MCF 10A (cell line): ENCODE measurements at regions not wholly inside any gene's neighbourhood (a gene's known extent, or its start where the extent isn't known, plus 50 kb on each side); places are given as distances from the start of the nearest gene placed in this dataset.

Experiments
- BruUV-seq: library from RNA; stranded (reverse); fragments of 400-500 nt; replicated peaks from 2 replicates; lab custom pipeline; 2021; lab: Mats Ljungman, UMichigan
- CTCF ChIA-PET: fragments of 300-600 bp; sonication (Branson Sonifier 250); formaldehyde crosslinking; extraction: SDS; loops from one replicate; lab custom pipeline; 2021; ENCODE audit warnings: antibody characterized with exemption, inconsistent platforms; lab: Yijun Ruan, JAX
- POLR2A ChIA-PET: fragments of 300-600, 350-650 bp; sonication (Branson Sonifier 250); formaldehyde crosslinking; extraction: SDS; loops from one replicate; lab custom pipeline; 2020; ENCODE audit warnings: antibody characterized with exemption, inconsistent platforms; lab: Yijun Ruan, JAX
- DNase-seq: peaks from one replicate; pipeline ENCODE4 v3.0.0-alpha.2; 2018; ENCODE audit not compliant: unreplicated experiment
- H3K27ac Mint-ChIP-seq: one replicate; pipeline ENCODE4 v1.8.0; 2022; ENCODE audit warnings: mild to moderate bottlenecking, low read depth, mixed read lengths; ENCODE audit not compliant: unreplicated experiment
- H3K27me3 Mint-ChIP-seq: one replicate; pipeline ENCODE4 v1.8.0; 2022; ENCODE audit warnings: mixed read lengths; ENCODE audit not compliant: insufficient read depth, unreplicated experiment
- H3K36me3 Mint-ChIP-seq: one replicate; pipeline ENCODE4 v1.8.0; 2022; ENCODE audit warnings: mild to moderate bottlenecking, moderate library complexity, mixed read lengths; ENCODE audit not compliant: insufficient read depth, unreplicated experiment
- H3K4me1 Mint-ChIP-seq: one replicate; pipeline ENCODE4 v1.8.0; 2022; ENCODE audit warnings: mixed read lengths; ENCODE audit not compliant: insufficient read depth, unreplicated experiment
- H3K4me3 Mint-ChIP-seq: one replicate; pipeline ENCODE4 v1.8.0; 2022; ENCODE audit warnings: mild to moderate bottlenecking, moderate library complexity, mixed read lengths; ENCODE audit not compliant: unreplicated experiment
- H3K9me3 Mint-ChIP-seq: one replicate; pipeline ENCODE4 v1.8.0; 2022; ENCODE audit warnings: mixed read lengths; ENCODE audit not compliant: unreplicated experiment
- intact Hi-C: fragments of 100-400 bp; cut with micrococcal nuclease; formaldehyde crosslinking; loops from 2 replicates; pipeline ENCODE4 v1.14.1; 2022
- TF ChIP-seq, protein P1 (sequence below): fragments of 200-600 bp; IDR thresholded peaks from one replicate; pipeline ENCODE4 v1.8.0; 2022; ENCODE audit warnings: antibody characterized with exemption, mild to moderate bottlenecking; ENCODE audit not compliant: unreplicated experiment

DNA sequence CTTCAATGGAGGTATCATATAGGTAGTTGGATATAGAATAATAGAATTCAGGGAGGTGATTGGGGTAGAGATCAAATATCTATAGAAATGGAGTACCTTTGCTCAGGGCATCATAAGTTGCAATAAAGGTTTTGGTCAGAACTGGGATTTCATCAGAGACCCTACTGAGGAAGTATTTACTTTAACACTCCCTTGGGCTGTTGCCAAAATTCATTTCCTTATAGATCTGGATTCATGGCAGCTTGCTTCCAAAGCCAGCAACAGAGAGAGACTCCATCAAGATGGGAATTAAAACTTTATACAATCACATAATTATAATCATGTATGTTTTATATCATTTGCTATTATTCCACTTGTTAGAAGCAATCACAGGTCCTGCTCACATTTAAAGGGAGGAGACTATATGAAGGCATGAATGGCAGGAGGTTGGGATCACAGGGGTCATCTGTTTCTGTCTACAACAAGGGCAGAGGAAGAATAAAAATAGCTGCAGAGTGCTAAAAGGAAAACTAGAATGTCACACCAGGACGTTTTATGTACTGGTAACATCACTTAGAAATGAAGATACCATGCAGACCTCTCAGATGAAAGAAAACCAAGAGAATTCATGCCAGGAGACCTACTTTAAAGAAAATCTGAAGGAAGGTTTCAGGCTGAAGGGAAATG is 902.1 kb upstream of the LCORL start:
- H3K36me3 Mint-ChIP-seq = no peaks in the 10 kb centered on the region
- ChIA-PET POLR2A (no interaction called here), CTCF (no interaction called here)
- no peaks in the 10 kb centered on the region for H3K27me3 Mint-ChIP-seq
- no peak overlapping the region for H3K4me3 Mint-ChIP-seq
- TF ChIP-seq, protein P1, sequence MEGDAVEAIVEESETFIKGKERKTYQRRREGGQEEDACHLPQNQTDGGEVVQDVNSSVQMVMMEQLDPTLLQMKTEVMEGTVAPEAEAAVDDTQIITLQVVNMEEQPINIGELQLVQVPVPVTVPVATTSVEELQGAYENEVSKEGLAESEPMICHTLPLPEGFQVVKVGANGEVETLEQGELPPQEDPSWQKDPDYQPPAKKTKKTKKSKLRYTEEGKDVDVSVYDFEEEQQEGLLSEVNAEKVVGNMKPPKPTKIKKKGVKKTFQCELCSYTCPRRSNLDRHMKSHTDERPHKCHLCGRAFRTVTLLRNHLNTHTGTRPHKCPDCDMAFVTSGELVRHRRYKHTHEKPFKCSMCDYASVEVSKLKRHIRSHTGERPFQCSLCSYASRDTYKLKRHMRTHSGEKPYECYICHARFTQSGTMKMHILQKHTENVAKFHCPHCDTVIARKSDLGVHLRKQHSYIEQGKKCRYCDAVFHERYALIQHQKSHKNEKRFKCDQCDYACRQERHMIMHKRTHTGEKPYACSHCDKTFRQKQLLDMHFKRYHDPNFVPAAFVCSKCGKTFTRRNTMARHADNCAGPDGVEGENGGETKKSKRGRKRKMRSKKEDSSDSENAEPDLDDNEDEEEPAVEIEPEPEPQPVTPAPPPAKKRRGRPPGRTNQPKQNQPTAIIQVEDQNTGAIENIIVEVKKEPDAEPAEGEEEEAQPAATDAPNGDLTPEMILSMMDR = no peak
- intact Hi-C loops = no loop called here
- H3K9me3 Mint-ChIP-seq = no peaks in the 10 kb centered on the region
- H3K4me1 Mint-ChIP-seq = peaks cover 7% of the 10 kb centered on the region
- no TSS peak for BruUV-seq
- peak; percentile 16 for DNase-seq
- no peak overlapping the region for H3K27ac Mint-ChIP-seq

DNA sequence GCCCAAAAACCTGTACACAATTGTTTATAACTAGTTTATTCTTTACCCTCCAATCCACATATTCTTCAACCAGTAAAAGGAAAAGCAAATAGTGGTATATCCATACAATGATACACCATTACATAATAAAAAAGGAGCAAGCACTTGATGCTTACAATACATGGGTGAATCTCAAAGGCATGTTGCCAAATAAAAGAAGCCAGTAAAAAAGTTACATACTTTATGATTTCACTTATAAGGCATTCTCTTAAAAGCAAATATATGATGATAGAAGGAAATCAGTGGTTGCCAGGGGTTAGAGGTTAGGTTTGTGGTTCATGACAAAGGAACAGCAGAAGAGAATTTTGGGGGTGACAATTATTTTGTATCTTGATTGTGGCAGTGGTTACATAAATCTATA is 896.1 kb upstream of the LCORL start:
- Mint-ChIP-seq H3K4me3 (no peak overlapping the region), H3K4me1 (peaks cover 13% of the 10 kb centered on the region), H3K36me3 (no peaks in the 10 kb centered on the region), H3K9me3 (peaks cover 11% of the 10 kb centered on the region), H3K27me3 (no peaks in the 10 kb centered on the region), H3K27ac (no peak overlapping the region)
- TF ChIP-seq, protein P1 = no peak
- BruUV-seq = no TSS peak
- no peak for DNase-seq
- intact Hi-C loops = no loop called here
- ChIA-PET CTCF (no interaction called here), POLR2A (no interaction called here)

DNA sequence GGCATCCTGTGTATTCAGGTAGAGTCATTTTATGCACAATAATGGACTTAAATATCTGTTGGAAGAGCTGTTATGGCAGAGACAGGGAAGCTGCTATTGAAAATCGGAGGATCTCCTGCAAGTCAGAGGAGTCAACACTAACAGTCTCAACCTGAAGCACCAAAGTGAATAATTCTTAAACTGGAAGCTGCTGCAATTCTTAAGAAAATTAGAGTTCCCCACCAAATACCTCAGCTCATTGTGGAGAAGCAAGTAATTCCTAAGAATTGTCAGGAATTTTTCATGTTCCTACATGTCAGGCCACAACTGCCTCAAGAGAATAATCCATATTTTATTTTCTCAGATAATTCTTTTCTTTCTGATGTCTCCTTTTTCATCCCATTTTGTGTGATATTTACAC is 892.6 kb upstream of the LCORL start:
- BruUV-seq = no TSS peak
- Mint-ChIP-seq H3K36me3 (no peaks in the 10 kb centered on the region), H3K4me3 (no peak overlapping the region), H3K27me3 (no peaks in the 10 kb centered on the region), H3K4me1 (peaks cover 8% of the 10 kb centered on the region), H3K27ac (no peak overlapping the region), H3K9me3 (peaks cover 23% of the 10 kb centered on the region)
- CTCF ChIA-PET = no interaction called here
- POLR2A ChIA-PET = no interaction called here
- DNase-seq = no peak
- intact Hi-C loops = no loop called here
- TF ChIP-seq, protein P1 = no peak

DNA sequence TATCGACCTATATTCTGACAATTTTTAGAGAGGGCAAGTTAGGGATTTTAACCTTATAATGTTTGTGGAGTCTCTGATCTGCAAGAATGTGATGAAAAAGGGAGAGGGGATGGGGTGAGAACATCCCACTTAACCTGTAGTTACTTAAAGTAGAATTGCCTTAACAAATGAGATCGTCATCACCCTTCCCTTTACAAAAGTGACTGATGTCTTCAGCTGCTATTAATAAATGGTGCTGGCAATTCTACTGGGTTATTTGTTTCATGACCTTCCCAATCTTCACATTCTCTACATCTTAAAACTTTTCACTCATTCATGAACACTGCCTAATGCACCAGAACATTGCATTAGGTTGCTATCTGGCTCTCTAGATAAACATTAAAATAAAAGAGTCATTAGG is 873.4 kb upstream of the LCORL start:
- Mint-ChIP-seq H3K4me3 (no peak overlapping the region), H3K27me3 (no peaks in the 10 kb centered on the region), H3K27ac (no peak overlapping the region), H3K9me3 (no peaks in the 10 kb centered on the region), H3K36me3 (no peaks in the 10 kb centered on the region), H3K4me1 (no peaks in the 10 kb centered on the region)
- BruUV-seq = no TSS peak
- TF ChIP-seq, protein P1 = no peak
- ChIA-PET POLR2A (no interaction called here), CTCF (interaction anchor here (0.6 kb wide), 1 partner anchor 55 kb away, joined by 3 read pairs; no protein-coding TSS in a partner anchor)
- no peak for DNase-seq
- intact Hi-C loops = no loop called here
